ENCODE measurements at regions not wholly inside any gene's neighbourhood (a gene's known extent, or its start where the extent isn't known, plus 50 kb on each side); places are given as distances from the start of the nearest gene placed in this dataset.
"Not testable (repeated sequence)": the region's sequence is repeated elsewhere in the genome, so short reads cannot be mapped to it uniquely, and the experiment has no call there.

GRCh38 chr5:34459908-34460307 lies 196.2 kb upstream of the RAI14 start:
- Mint-ChIP-seq H3K9me3 (no peaks in the 10 kb centered on the region), H3K4me1 (no peaks in the 10 kb centered on the region), H3K27ac (ENCODE audit: unreplicated experiment) (no peak overlapping the region), H3K27me3 (ENCODE audit: low read depth) (no peaks in the 10 kb centered on the region), H3K36me3 (ENCODE audit: low read depth) (peaks cover 4% of the 10 kb centered on the region), H3K4me3 (no peak overlapping the region)
- DNase-seq (ENCODE audit: low read depth, low spot score) = no peak
- TF ChIP-seq, protein P1, sequence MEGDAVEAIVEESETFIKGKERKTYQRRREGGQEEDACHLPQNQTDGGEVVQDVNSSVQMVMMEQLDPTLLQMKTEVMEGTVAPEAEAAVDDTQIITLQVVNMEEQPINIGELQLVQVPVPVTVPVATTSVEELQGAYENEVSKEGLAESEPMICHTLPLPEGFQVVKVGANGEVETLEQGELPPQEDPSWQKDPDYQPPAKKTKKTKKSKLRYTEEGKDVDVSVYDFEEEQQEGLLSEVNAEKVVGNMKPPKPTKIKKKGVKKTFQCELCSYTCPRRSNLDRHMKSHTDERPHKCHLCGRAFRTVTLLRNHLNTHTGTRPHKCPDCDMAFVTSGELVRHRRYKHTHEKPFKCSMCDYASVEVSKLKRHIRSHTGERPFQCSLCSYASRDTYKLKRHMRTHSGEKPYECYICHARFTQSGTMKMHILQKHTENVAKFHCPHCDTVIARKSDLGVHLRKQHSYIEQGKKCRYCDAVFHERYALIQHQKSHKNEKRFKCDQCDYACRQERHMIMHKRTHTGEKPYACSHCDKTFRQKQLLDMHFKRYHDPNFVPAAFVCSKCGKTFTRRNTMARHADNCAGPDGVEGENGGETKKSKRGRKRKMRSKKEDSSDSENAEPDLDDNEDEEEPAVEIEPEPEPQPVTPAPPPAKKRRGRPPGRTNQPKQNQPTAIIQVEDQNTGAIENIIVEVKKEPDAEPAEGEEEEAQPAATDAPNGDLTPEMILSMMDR (conservative IDR thresholded peaks at IDR 0.05) = no peak

DNA sequence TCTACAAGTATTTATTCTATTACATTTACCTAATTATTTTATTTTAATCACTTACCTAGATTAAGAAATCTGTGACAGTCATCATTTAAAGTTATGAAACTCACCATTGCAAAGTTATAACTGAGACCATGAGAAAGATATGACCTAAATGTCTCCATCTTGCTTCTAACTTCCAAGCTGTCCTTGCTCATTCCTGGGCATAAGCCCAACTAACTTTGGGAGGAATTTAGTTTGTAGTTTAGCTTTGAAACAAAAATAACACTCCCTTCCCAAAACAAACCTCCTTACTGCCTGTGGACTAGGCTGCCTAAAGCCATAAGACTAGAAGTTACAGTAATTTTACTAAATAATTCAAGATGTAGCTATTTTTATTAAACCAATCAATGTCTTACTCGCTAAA lies 195.6 kb upstream of the RAI14 start:
- Mint-ChIP-seq H3K27me3 (ENCODE audit: low read depth) (no peaks in the 10 kb centered on the region), H3K36me3 (ENCODE audit: low read depth) (peaks cover 4% of the 10 kb centered on the region), H3K9me3 (no peaks in the 10 kb centered on the region), H3K27ac (ENCODE audit: unreplicated experiment) (no peak overlapping the region), H3K4me3 (no peak overlapping the region), H3K4me1 (no peaks in the 10 kb centered on the region)
- no peak for DNase-seq (ENCODE audit: low read depth, low spot score)
- TF ChIP-seq, protein P1 (conservative IDR thresholded peaks at IDR 0.05) = no peak

GRCh38 chr5:34464829-34465228 lies 191.3 kb upstream of the RAI14 start:
- Mint-ChIP-seq H3K36me3 (ENCODE audit: low read depth) (peaks cover 2% of the 10 kb centered on the region), H3K27ac (ENCODE audit: unreplicated experiment) (no peak overlapping the region), H3K4me3 (no peak overlapping the region), H3K27me3 (ENCODE audit: low read depth) (no peaks in the 10 kb centered on the region), H3K9me3 (no peaks in the 10 kb centered on the region), H3K4me1 (no peaks in the 10 kb centered on the region)
- TF ChIP-seq, protein P1 (conservative IDR thresholded peaks at IDR 0.05) = no peak
- no peak for DNase-seq (ENCODE audit: low read depth, low spot score)

DNA sequence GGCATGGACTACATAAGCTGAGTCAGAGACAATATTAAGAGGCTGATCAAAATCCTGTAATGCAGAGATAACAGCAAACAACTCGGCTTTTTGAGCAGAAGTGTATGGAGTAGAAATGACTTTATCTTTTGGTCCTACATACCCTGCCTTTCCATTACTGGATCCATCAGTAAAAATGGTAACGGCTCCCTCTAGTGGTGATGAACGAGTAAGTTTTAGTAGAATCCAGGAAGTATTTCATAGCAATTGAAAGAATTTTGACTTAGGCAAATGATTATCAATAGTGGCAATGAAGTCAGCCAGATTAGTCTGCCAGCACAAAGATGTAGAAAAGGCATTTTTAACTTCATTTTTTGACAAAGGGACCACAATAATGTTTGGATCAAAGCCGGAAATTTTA lies 190.8 kb upstream of the RAI14 start:
- H3K27ac Mint-ChIP-seq (ENCODE audit: unreplicated experiment); H3K4me1 Mint-ChIP-seq; H3K36me3 Mint-ChIP-seq (ENCODE audit: low read depth); DNase-seq (ENCODE audit: low read depth, low spot score); H3K9me3 Mint-ChIP-seq; H3K4me3 Mint-ChIP-seq; H3K27me3 Mint-ChIP-seq (ENCODE audit: low read depth): not testable (repeated sequence)
- TF ChIP-seq, protein P1 (conservative IDR thresholded peaks at IDR 0.05) = peak; percentile 56

GRCh38 chr5:34466519-34467388 lies 189.4 kb upstream of the RAI14 start:
- H3K27ac Mint-ChIP-seq (ENCODE audit: unreplicated experiment); H3K4me1 Mint-ChIP-seq; H3K4me3 Mint-ChIP-seq; H3K36me3 Mint-ChIP-seq (ENCODE audit: low read depth); H3K27me3 Mint-ChIP-seq (ENCODE audit: low read depth); DNase-seq (ENCODE audit: low read depth, low spot score); H3K9me3 Mint-ChIP-seq: not testable (repeated sequence)

GRCh38 chr5:34467436-34467835 lies 188.7 kb upstream of the RAI14 start:
- DNase-seq (ENCODE audit: low read depth, low spot score) = no peak
- TF ChIP-seq, protein P1 (conservative IDR thresholded peaks at IDR 0.05) = no peak
- Mint-ChIP-seq H3K4me3 (no peak overlapping the region), H3K4me1 (no peaks in the 10 kb centered on the region), H3K9me3 (peaks cover 3% of the 10 kb centered on the region), H3K27ac (ENCODE audit: unreplicated experiment) (no peak overlapping the region), H3K27me3 (ENCODE audit: low read depth) (no peaks in the 10 kb centered on the region), H3K36me3 (ENCODE audit: low read depth) (no peaks in the 10 kb centered on the region)

GRCh38 chr5:34467984-34468383 lies 188.1 kb upstream of the RAI14 start:
- H3K4me1 Mint-ChIP-seq; H3K9me3 Mint-ChIP-seq; H3K36me3 Mint-ChIP-seq (ENCODE audit: low read depth); H3K27ac Mint-ChIP-seq (ENCODE audit: unreplicated experiment); H3K4me3 Mint-ChIP-seq; DNase-seq (ENCODE audit: low read depth, low spot score); H3K27me3 Mint-ChIP-seq (ENCODE audit: low read depth): not testable (repeated sequence)

Measured in neural crest cell (in vitro differentiated cells).